IMR-90 (cell line): ENCODE measurements at regions not wholly inside any gene's neighbourhood (a gene's known extent, or its start where the extent isn't known, plus 50 kb on each side); places are given as distances from the start of the nearest gene placed in this dataset.

Experiments
- ATAC-seq: fragments of 200-7000 bp; cut with Tn5 transposase; 2 replicates; pipeline ENCODE4 v1.9.1; 2020; ENCODE audit warnings: low read depth, mild to moderate bottlenecking, moderate library complexity
- BruUV-seq: library from RNA; stranded (reverse); fragments of 400-500 nt; replicated peaks from 2 replicates; lab custom pipeline; 2021; lab: Mats Ljungman, UMichigan
- CTCF ChIA-PET: fragments of 300-600 bp; formaldehyde crosslinking; extraction: SDS; loops from one replicate; lab custom pipeline; 2021; ENCODE audit warnings: antibody characterized with exemption; lab: Yijun Ruan, JAX
- POLR2A ChIA-PET: fragments of 300-600 bp; sonication (Branson Sonifier 250); formaldehyde crosslinking; loops from one replicate; lab custom pipeline; 2022; ENCODE audit warnings: antibody characterized with exemption; ENCODE audit not compliant: unreplicated experiment; lab: Charles Lee
- DNase-seq: peaks from one replicate; pipeline ENCODE4 v3.0.0; 2013
- H2AFZ ChIP-seq: replicated peaks from 2 replicates; pipeline ENCODE3; 2013; ENCODE audit warnings: low read length, mild to moderate bottlenecking; ENCODE audit not compliant: poor library complexity
- H2AK5ac ChIP-seq: 2 replicates; pipeline ENCODE4 v1.6.1; 2013; ENCODE audit warnings: low read depth, low read length, inconsistent platforms
- H2AK9ac ChIP-seq: replicated peaks from 2 replicates; pipeline ENCODE3; 2013; ENCODE audit warnings: mild to moderate bottlenecking, low read depth, low read length, moderate library complexity; ENCODE audit not compliant: poor library complexity
- H2BK120ac ChIP-seq: 2 replicates; pipeline ENCODE4 v1.6.1; 2013; ENCODE audit warnings: low read depth, low read length, inconsistent platforms
- H2BK15ac ChIP-seq: 3 replicates; pipeline ENCODE4 v1.6.1; 2013; ENCODE audit warnings: low read depth, low read length, inconsistent platforms
- H2BK20ac ChIP-seq: 2 replicates; pipeline ENCODE4 v1.6.1; 2013; ENCODE audit warnings: low read depth, mild to moderate bottlenecking, inconsistent platforms, low read length, moderate library complexity
- H2BK5ac ChIP-seq: 2 replicates; pipeline ENCODE4 v1.6.1; 2013; ENCODE audit warnings: mild to moderate bottlenecking, low read depth, low read length, inconsistent platforms; ENCODE audit not compliant: poor library complexity, severe bottlenecking
- H3K14ac ChIP-seq: replicated peaks from 2 replicates; pipeline ENCODE4 v1.6.1; 2013; ENCODE audit warnings: low read depth, low read length, inconsistent platforms
- H3K18ac ChIP-seq: 2 replicates; pipeline ENCODE4 v1.6.1; 2013; ENCODE audit warnings: low read depth, low read length, control low read depth
- H3K23ac ChIP-seq: 2 replicates; pipeline ENCODE4 v1.6.1; 2013; ENCODE audit warnings: low read depth, low read length, inconsistent platforms
- H3K27ac ChIP-seq: 2 replicates; pipeline ENCODE4 v1.5.1; 2013; ENCODE audit warnings: mild to moderate bottlenecking, control low read depth, low read length; ENCODE audit not compliant: insufficient read depth
- H3K27me3 ChIP-seq: 2 replicates; pipeline ENCODE4 v1.6.1; 2013; ENCODE audit warnings: low read length; ENCODE audit not compliant: control insufficient read depth, insufficient read depth
- H3K36me3 ChIP-seq: 2 replicates; pipeline ENCODE4 v1.6.1; 2013; ENCODE audit warnings: low read length, mixed read lengths; ENCODE audit not compliant: control insufficient read depth, insufficient read depth
- H3K4ac ChIP-seq: 2 replicates; pipeline ENCODE4 v1.6.1; 2013; ENCODE audit warnings: low read depth, low read length, inconsistent platforms
- H3K4me1 ChIP-seq: 2 replicates; pipeline ENCODE4 v1.6.1; 2013; ENCODE audit warnings: low read length, mixed read lengths; ENCODE audit not compliant: control insufficient read depth, insufficient read depth
- H3K4me2 ChIP-seq: 2 replicates; pipeline ENCODE4 v1.6.1; 2013; ENCODE audit warnings: low read depth, mild to moderate bottlenecking, control low read depth, low read length, moderate library complexity
- H3K4me3 ChIP-seq: 2 replicates; pipeline ENCODE4 v1.5.1; 2013; ENCODE audit warnings: low read depth, mild to moderate bottlenecking, control low read depth, low read length, moderate library complexity; ENCODE audit not compliant: insufficient read depth
- H3K56ac ChIP-seq: 2 replicates; pipeline ENCODE4 v1.6.1; 2013; ENCODE audit warnings: low read length, inconsistent platforms; ENCODE audit not compliant: insufficient read depth; ENCODE audit errors: extremely low read depth
- H3K79me1 ChIP-seq, 2 experiments: 2 replicates each; pipeline ENCODE4 v1.6.1; 2013; ENCODE audit warnings: low read length in 2 of 2, inconsistent platforms in 1 of 2, low read depth in 1 of 2
- H3K9ac ChIP-seq: 2 replicates; pipeline ENCODE4 v1.6.1; 2013; ENCODE audit warnings: low read depth, low read length, control low read depth
- H3K9me1 ChIP-seq: 2 replicates; pipeline ENCODE4 v1.6.1; 2013; ENCODE audit warnings: low read length, inconsistent platforms; ENCODE audit not compliant: insufficient read depth
- H3K9me3 ChIP-seq: 2 replicates; pipeline ENCODE4 v1.6.1; 2013; ENCODE audit warnings: low read length; ENCODE audit not compliant: control insufficient read depth, insufficient read depth
- H4K20me1 ChIP-seq: 2 replicates; pipeline ENCODE4 v1.6.1; 2013; ENCODE audit warnings: low read length, inconsistent platforms; ENCODE audit not compliant: insufficient read depth
- H4K5ac ChIP-seq: 2 replicates; pipeline ENCODE4 v1.6.1; 2013; ENCODE audit warnings: mild to moderate bottlenecking, low read depth, low read length, control low read depth
- H4K8ac ChIP-seq, 2 experiments: 2 replicates each; pipeline ENCODE4 v1.6.1; 2013; ENCODE audit warnings: low read depth in 2 of 2, low read length in 2 of 2, control low read depth in 1 of 2, inconsistent platforms in 1 of 2
- H4K91ac ChIP-seq: 2 replicates; pipeline ENCODE4 v1.6.1; 2013; ENCODE audit warnings: low read depth, low read length, inconsistent platforms; ENCODE audit not compliant: insufficient read depth
- BHLHE40 ChIP-seq: fragments of 150-350 bp; IDR thresholded peaks from 2 replicates; pipeline ENCODE4 v1.6.1; 2016; ENCODE audit warnings: mild to moderate bottlenecking, low read depth, low read length
- CEBPB ChIP-seq: IDR thresholded peaks from 2 replicates; pipeline ENCODE4 v1.6.1; 2012; ENCODE audit warnings: low read depth, low read length, improper control_type of control experiment
- CHD1 ChIP-seq: IDR thresholded peaks from 2 replicates; pipeline ENCODE4 v1.6.1; 2012; ENCODE audit warnings: low read depth, low read length, improper control_type of control experiment
- FOS ChIP-seq: fragments of 150-350 bp; IDR thresholded peaks from 2 replicates; pipeline ENCODE4 v1.6.1; 2016; ENCODE audit warnings: low read depth, low read length
- MAFK ChIP-seq: IDR thresholded peaks from 2 replicates; pipeline ENCODE4 v1.6.1; 2012; ENCODE audit warnings: low read depth, low read length, improper control_type of control experiment
- MAZ ChIP-seq: IDR thresholded peaks from 2 replicates; pipeline ENCODE4 v1.6.1; 2012; ENCODE audit warnings: low read depth, mild to moderate bottlenecking, low read length, improper control_type of control experiment, moderate library complexity, borderline replicate concordance
- MXI1 ChIP-seq: IDR thresholded peaks from 2 replicates; pipeline ENCODE4 v1.6.1; 2012; ENCODE audit warnings: low read depth, mild to moderate bottlenecking, low read length, moderate library complexity, borderline replicate concordance
- NFE2L2 ChIP-seq: fragments of 150-350 bp; IDR thresholded peaks from 2 replicates; pipeline ENCODE4 v1.6.1; 2016; ENCODE audit warnings: low read depth, mild to moderate bottlenecking, low read length
- POLR2A ChIP-seq: IDR thresholded peaks from 2 replicates; pipeline ENCODE4 v1.6.1; 2012; ENCODE audit warnings: mild to moderate bottlenecking, low read depth, low read length
- RAD21 ChIP-seq: IDR thresholded peaks from 2 replicates; pipeline ENCODE4 v1.6.1; 2012; ENCODE audit warnings: low read length, improper control_type of control experiment
- RCOR1 ChIP-seq: IDR thresholded peaks from 2 replicates; pipeline ENCODE4 v1.6.1; 2012; ENCODE audit warnings: mild to moderate bottlenecking, low read length, improper control_type of control experiment; ENCODE audit not compliant: insufficient replicate concordance
- RFX5 ChIP-seq: IDR thresholded peaks from 2 replicates; pipeline ENCODE4 v1.8.0; 2012; ENCODE audit warnings: low read depth, mild to moderate bottlenecking, low read length, moderate library complexity
- SMC3 ChIP-seq: fragments of 150-350 bp; IDR thresholded peaks from 2 replicates; pipeline ENCODE4 v1.6.1; 2016; ENCODE audit warnings: low read depth, mild to moderate bottlenecking, antibody characterized with exemption, low read length, moderate library complexity
- WGBS, 2 experiments: methylation state at CpG; one replicate each; pipeline versions ENCODE4 v1.1.5 to v1.1.7; 2013; ENCODE audit warnings: missing lambda C conversion rate in 2 of 2; ENCODE audit not compliant: insufficient read length in 1 of 2; ENCODE audit errors: extremely low coverage in 2 of 2; 5-methylcytosine and 5-hydroxymethylcytosine counted together
- dilution Hi-C: fragments of 300-500 bp; cut with HindIII; formaldehyde crosslinking; loops from one replicate; pipeline ENCODE4 v1.14.3; 2018; ENCODE audit warnings: low sequenced_read_pairs; ENCODE audit not compliant: unreplicated experiment
- in situ Hi-C: fragments of 300-500 bp; cut with MboI; formaldehyde crosslinking; loops from 3 replicates; pipeline ENCODE4 v1.14.3; 2019; ENCODE audit warnings: low sequenced_read_pairs, inconsistent platforms, mixed read lengths
- intact Hi-C: fragments of 100-400 bp; cut with micrococcal nuclease; formaldehyde crosslinking; loops from 2 replicates; pipeline ENCODE4 v1.10.0; 2022
- TF ChIP-seq, protein P1 (sequence below): fragments of 150-350 bp; IDR thresholded peaks from 2 replicates; pipeline ENCODE4 v1.6.1; 2016; ENCODE audit warnings: low read depth, mild to moderate bottlenecking, low read length, moderate library complexity, borderline replicate concordance
- TF ChIP-seq, protein P2 (sequence below): fragments of 150-350 bp; IDR thresholded peaks from 2 replicates; pipeline ENCODE4 v1.6.1; 2017; ENCODE audit warnings: mild to moderate bottlenecking, antibody characterized with exemption, low read length, low read depth
- TF ChIP-seq, protein P3 (sequence below): conservative IDR thresholded peaks from 2 replicates; pipeline ENCODE4 v1.5.1; 2012; ENCODE audit warnings: mild to moderate bottlenecking, low read depth, low read length, improper control_type of control experiment

DNA sequence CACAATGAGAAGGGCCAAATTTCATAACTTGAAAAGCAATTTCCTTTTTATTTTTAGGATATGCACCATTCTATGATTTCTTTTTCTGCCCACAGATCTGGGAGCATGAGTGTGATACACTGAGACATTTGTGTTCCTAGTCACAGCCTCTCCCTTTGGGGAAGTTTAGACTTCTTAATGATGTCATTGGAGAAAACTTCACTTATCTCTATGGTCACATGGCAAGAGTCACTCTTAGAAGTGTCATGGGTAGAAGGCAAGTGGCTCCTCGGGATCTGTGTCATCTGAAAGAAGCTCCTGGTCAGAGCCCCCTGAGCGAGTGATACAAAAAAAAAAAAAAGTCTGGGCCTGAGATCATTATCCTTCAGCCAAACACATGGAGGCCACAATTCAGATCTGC lies 62.5 kb upstream of the LGALSL start:
- intact Hi-C loops (no loop called here), in situ Hi-C loops (no loop called here), dilution Hi-C loops (no loop called here)
- Histone ChIP-seq H3K27me3 (peaks cover 16% of the 10 kb centered on the region), H3K9me1 (no peaks in the 10 kb centered on the region), H3K4me2 (no peak overlapping the region), H4K91ac (no peak overlapping the region), H2BK120ac (no peak overlapping the region), H3K36me3 (no peaks in the 10 kb centered on the region), H4K20me1 (no peaks in the 10 kb centered on the region), H2AK5ac (no peak overlapping the region), H2BK15ac (no peak overlapping the region), H3K79me1 (no peaks in the 10 kb centered on the region), H4K5ac (no peak overlapping the region), H3K9me3 (no peaks in the 10 kb centered on the region), H3K18ac (no peak overlapping the region), H3K23ac (no peak overlapping the region), H2BK5ac (no peak overlapping the region), H3K4me3 (no peak overlapping the region), H3K56ac (no peak overlapping the region), H2AFZ (no peak overlapping the region), H4K8ac (no peak overlapping the region), H3K14ac (no peak overlapping the region), H2BK20ac (no peak overlapping the region), H3K4ac (no peak overlapping the region), H3K9ac (no peak overlapping the region), H3K4me1 (no peaks in the 10 kb centered on the region), H3K27ac (no peak overlapping the region), H2AK9ac (no peak overlapping the region)
- TF ChIP-seq POLR2A (no peak), MAFK (no peak), RFX5 (no peak), RCOR1 (no peak), MAZ (no peak), SMC3 (no peak), MXI1 (no peak), CEBPB (no peak), CHD1 (no peak), BHLHE40 (no peak), FOS (no peak), NFE2L2 (no peak), RAD21 (no peak)
- TF ChIP-seq, protein P1, sequence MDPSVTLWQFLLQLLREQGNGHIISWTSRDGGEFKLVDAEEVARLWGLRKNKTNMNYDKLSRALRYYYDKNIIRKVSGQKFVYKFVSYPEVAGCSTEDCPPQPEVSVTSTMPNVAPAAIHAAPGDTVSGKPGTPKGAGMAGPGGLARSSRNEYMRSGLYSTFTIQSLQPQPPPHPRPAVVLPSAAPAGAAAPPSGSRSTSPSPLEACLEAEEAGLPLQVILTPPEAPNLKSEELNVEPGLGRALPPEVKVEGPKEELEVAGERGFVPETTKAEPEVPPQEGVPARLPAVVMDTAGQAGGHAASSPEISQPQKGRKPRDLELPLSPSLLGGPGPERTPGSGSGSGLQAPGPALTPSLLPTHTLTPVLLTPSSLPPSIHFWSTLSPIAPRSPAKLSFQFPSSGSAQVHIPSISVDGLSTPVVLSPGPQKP, result no peak
- TF ChIP-seq, protein P2, sequence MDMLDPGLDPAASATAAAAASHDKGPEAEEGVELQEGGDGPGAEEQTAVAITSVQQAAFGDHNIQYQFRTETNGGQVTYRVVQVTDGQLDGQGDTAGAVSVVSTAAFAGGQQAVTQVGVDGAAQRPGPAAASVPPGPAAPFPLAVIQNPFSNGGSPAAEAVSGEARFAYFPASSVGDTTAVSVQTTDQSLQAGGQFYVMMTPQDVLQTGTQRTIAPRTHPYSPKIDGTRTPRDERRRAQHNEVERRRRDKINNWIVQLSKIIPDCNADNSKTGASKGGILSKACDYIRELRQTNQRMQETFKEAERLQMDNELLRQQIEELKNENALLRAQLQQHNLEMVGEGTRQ, result no peak
- TF ChIP-seq, protein P3, sequence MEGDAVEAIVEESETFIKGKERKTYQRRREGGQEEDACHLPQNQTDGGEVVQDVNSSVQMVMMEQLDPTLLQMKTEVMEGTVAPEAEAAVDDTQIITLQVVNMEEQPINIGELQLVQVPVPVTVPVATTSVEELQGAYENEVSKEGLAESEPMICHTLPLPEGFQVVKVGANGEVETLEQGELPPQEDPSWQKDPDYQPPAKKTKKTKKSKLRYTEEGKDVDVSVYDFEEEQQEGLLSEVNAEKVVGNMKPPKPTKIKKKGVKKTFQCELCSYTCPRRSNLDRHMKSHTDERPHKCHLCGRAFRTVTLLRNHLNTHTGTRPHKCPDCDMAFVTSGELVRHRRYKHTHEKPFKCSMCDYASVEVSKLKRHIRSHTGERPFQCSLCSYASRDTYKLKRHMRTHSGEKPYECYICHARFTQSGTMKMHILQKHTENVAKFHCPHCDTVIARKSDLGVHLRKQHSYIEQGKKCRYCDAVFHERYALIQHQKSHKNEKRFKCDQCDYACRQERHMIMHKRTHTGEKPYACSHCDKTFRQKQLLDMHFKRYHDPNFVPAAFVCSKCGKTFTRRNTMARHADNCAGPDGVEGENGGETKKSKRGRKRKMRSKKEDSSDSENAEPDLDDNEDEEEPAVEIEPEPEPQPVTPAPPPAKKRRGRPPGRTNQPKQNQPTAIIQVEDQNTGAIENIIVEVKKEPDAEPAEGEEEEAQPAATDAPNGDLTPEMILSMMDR, result no peak
- WGBS, 2 experiments, result 20% methylated on average over 1 of the region's 2 CpGs; no CpG with 5 or more reads in 1 of the 2 experiments
- CTCF ChIA-PET, result no interaction called here
- ATAC-seq (no peak), DNase-seq (no peak)
- POLR2A ChIA-PET, result no interaction called here
- no TSS peak for BruUV-seq
